ENCODE measurements at regions not wholly inside any gene's neighbourhood (a gene's known extent, or its start where the extent isn't known, plus 50 kb on each side); places are given as distances from the start of the nearest gene placed in this dataset.

GRCh38 chr9:16145196-16145950, 592.5 kb downstream of the CCDC171 start:
- H3K9ac ChIP-seq (ENCODE audit: low read length), result no peak overlapping the region
- no peaks in the 10 kb centered on the region for H4K20me1 ChIP-seq (ENCODE audit: insufficient read depth, low read depth, low read length)
- no peak overlapping the region for H3K4me2 ChIP-seq (ENCODE audit: low read depth, low read length, poor library complexity, severe bottlenecking)
- no peak for DNase-seq
- no peaks in the 10 kb centered on the region for H3K4me1 ChIP-seq (ENCODE audit: low read length)
- H3K4me3 ChIP-seq (ENCODE audit: low read length), result no peak overlapping the region
- H3K36me3 ChIP-seq (ENCODE audit: insufficient read depth, low read length), result no peaks in the 10 kb centered on the region
- no peaks in the 10 kb centered on the region for H3K9me2 ChIP-seq (replicated peaks; ENCODE audit: insufficient read depth, low read length)
- no peaks in the 10 kb centered on the region for H3K79me2 ChIP-seq (ENCODE audit: low read length)
- H2AFZ ChIP-seq (ENCODE audit: low read length), result no peak overlapping the region
- no peaks in the 10 kb centered on the region for H3K27me3 ChIP-seq (ENCODE audit: low read length)
- H3K27ac ChIP-seq (ENCODE audit: low read length), result no peak overlapping the region
- H3K9me3 ChIP-seq (ENCODE audit: low read length), result no peaks in the 10 kb centered on the region

GRCh38 chr9:16147726-16148125, 594.9 kb downstream of the CCDC171 start:
- H4K20me1 ChIP-seq (ENCODE audit: insufficient read depth, low read depth, low read length), result no peaks in the 10 kb centered on the region
- no peaks in the 10 kb centered on the region for H3K9me2 ChIP-seq (replicated peaks; ENCODE audit: insufficient read depth, low read length)
- H3K4me1 ChIP-seq (ENCODE audit: low read length), result no peaks in the 10 kb centered on the region
- no peak overlapping the region for H3K4me3 ChIP-seq (ENCODE audit: low read length)
- H3K36me3 ChIP-seq (ENCODE audit: insufficient read depth, low read length), result no peaks in the 10 kb centered on the region
- no peak overlapping the region for H3K4me2 ChIP-seq (ENCODE audit: low read depth, low read length, poor library complexity, severe bottlenecking)
- H3K9me3 ChIP-seq (ENCODE audit: low read length), result no peaks in the 10 kb centered on the region
- H3K79me2 ChIP-seq (ENCODE audit: low read length), result no peaks in the 10 kb centered on the region
- DNase-seq, result no peak
- H3K27me3 ChIP-seq (ENCODE audit: low read length), result no peaks in the 10 kb centered on the region
- H2AFZ ChIP-seq (ENCODE audit: low read length), result no peak overlapping the region
- no peak overlapping the region for H3K9ac ChIP-seq (ENCODE audit: low read length)
- no peak overlapping the region for H3K27ac ChIP-seq (ENCODE audit: low read length)

- Histone ChIP-seq H3K9me2 (replicated peaks; ENCODE audit: insufficient read depth, low read length) (no peaks in the 10 kb centered on the region), H4K20me1 (ENCODE audit: insufficient read depth, low read depth, low read length) (no peaks in the 10 kb centered on the region), H2AFZ (ENCODE audit: low read length) (no peak overlapping the region), H3K36me3 (ENCODE audit: insufficient read depth, low read length) (no peaks in the 10 kb centered on the region), H3K27ac (ENCODE audit: low read length) (no peak overlapping the region), H3K79me2 (ENCODE audit: low read length) (no peaks in the 10 kb centered on the region), H3K4me2 (ENCODE audit: low read depth, low read length, poor library complexity, severe bottlenecking) (no peak overlapping the region), H3K27me3 (ENCODE audit: low read length) (no peaks in the 10 kb centered on the region), H3K9me3 (ENCODE audit: low read length) (no peaks in the 10 kb centered on the region), H3K4me1 (ENCODE audit: low read length) (no peaks in the 10 kb centered on the region), H3K9ac (ENCODE audit: low read length) (no peak overlapping the region), H3K4me3 (ENCODE audit: low read length) (no peak overlapping the region)
- no peak for DNase-seq
Observed at GRCh38 chr9:16150501-16150900, 597.7 kb downstream of the CCDC171 start.

GRCh38 chr9:16150938-16151650, 598.3 kb downstream of the CCDC171 start:
- H3K4me3 ChIP-seq (ENCODE audit: low read length), result no peak overlapping the region
- no peaks in the 10 kb centered on the region for H3K9me2 ChIP-seq (replicated peaks; ENCODE audit: insufficient read depth, low read length)
- DNase-seq, result no peak
- H3K79me2 ChIP-seq (ENCODE audit: low read length), result no peaks in the 10 kb centered on the region
- H4K20me1 ChIP-seq (ENCODE audit: insufficient read depth, low read depth, low read length), result no peaks in the 10 kb centered on the region
- no peaks in the 10 kb centered on the region for H3K27me3 ChIP-seq (ENCODE audit: low read length)
- no peaks in the 10 kb centered on the region for H3K36me3 ChIP-seq (ENCODE audit: insufficient read depth, low read length)
- H3K27ac ChIP-seq (ENCODE audit: low read length), result no peak overlapping the region
- H3K4me2 ChIP-seq (ENCODE audit: low read depth, low read length, poor library complexity, severe bottlenecking), result no peak overlapping the region
- H3K9me3 ChIP-seq (ENCODE audit: low read length), result no peaks in the 10 kb centered on the region
- no peak overlapping the region for H2AFZ ChIP-seq (ENCODE audit: low read length)
- H3K4me1 ChIP-seq (ENCODE audit: low read length), result no peaks in the 10 kb centered on the region
- no peak overlapping the region for H3K9ac ChIP-seq (ENCODE audit: low read length)

GRCh38 chr9:16152276-16153101, 599.6 kb downstream of the CCDC171 start:
- Histone ChIP-seq H3K27ac (ENCODE audit: low read length) (no peak overlapping the region), H3K4me1 (ENCODE audit: low read length) (no peaks in the 10 kb centered on the region), H4K20me1 (ENCODE audit: insufficient read depth, low read depth, low read length) (no peaks in the 10 kb centered on the region), H3K27me3 (ENCODE audit: low read length) (no peaks in the 10 kb centered on the region), H3K9me2 (replicated peaks; ENCODE audit: insufficient read depth, low read length) (no peaks in the 10 kb centered on the region), H3K79me2 (ENCODE audit: low read length) (no peaks in the 10 kb centered on the region), H3K9ac (ENCODE audit: low read length) (no peak overlapping the region), H3K4me3 (ENCODE audit: low read length) (no peak overlapping the region), H3K4me2 (ENCODE audit: low read depth, low read length, poor library complexity, severe bottlenecking) (no peak overlapping the region), H3K36me3 (ENCODE audit: insufficient read depth, low read length) (no peaks in the 10 kb centered on the region), H2AFZ (ENCODE audit: low read length) (no peak overlapping the region), H3K9me3 (ENCODE audit: low read length) (no peaks in the 10 kb centered on the region)
- DNase-seq, result no peak

- H3K4me2 ChIP-seq (ENCODE audit: low read depth, low read length, poor library complexity, severe bottlenecking), result no peak overlapping the region
- H3K9me3 ChIP-seq (ENCODE audit: low read length), result no peaks in the 10 kb centered on the region
- H3K4me3 ChIP-seq (ENCODE audit: low read length), result no peak overlapping the region
- H3K4me1 ChIP-seq (ENCODE audit: low read length), result no peaks in the 10 kb centered on the region
- no peaks in the 10 kb centered on the region for H3K9me2 ChIP-seq (replicated peaks; ENCODE audit: insufficient read depth, low read length)
- H3K27ac ChIP-seq (ENCODE audit: low read length), result no peak overlapping the region
- H3K9ac ChIP-seq (ENCODE audit: low read length), result no peak overlapping the region
- H2AFZ ChIP-seq (ENCODE audit: low read length), result no peak overlapping the region
- no peaks in the 10 kb centered on the region for H3K79me2 ChIP-seq (ENCODE audit: low read length)
- no peak for DNase-seq
- no peaks in the 10 kb centered on the region for H4K20me1 ChIP-seq (ENCODE audit: insufficient read depth, low read depth, low read length)
- no peaks in the 10 kb centered on the region for H3K27me3 ChIP-seq (ENCODE audit: low read length)
- no peaks in the 10 kb centered on the region for H3K36me3 ChIP-seq (ENCODE audit: insufficient read depth, low read length)
Observed at GRCh38 chr9:16153221-16153620, 600.4 kb downstream of the CCDC171 start.

- H3K4me2 ChIP-seq (ENCODE audit: low read depth, low read length, poor library complexity, severe bottlenecking), result no peak overlapping the region
- no peaks in the 10 kb centered on the region for H3K4me1 ChIP-seq (ENCODE audit: low read length)
- no peak overlapping the region for H3K4me3 ChIP-seq (ENCODE audit: low read length)
- no peaks in the 10 kb centered on the region for H3K36me3 ChIP-seq (ENCODE audit: insufficient read depth, low read length)
- no peaks in the 10 kb centered on the region for H3K9me3 ChIP-seq (ENCODE audit: low read length)
- no peaks in the 10 kb centered on the region for H3K79me2 ChIP-seq (ENCODE audit: low read length)
- no peak overlapping the region for H3K27ac ChIP-seq (ENCODE audit: low read length)
- no peaks in the 10 kb centered on the region for H3K9me2 ChIP-seq (replicated peaks; ENCODE audit: insufficient read depth, low read length)
- no peaks in the 10 kb centered on the region for H4K20me1 ChIP-seq (ENCODE audit: insufficient read depth, low read depth, low read length)
- no peak for DNase-seq
- no peak overlapping the region for H2AFZ ChIP-seq (ENCODE audit: low read length)
- H3K9ac ChIP-seq (ENCODE audit: low read length), result no peak overlapping the region
- H3K27me3 ChIP-seq (ENCODE audit: low read length), result no peaks in the 10 kb centered on the region
Observed at GRCh38 chr9:16153741-16154140, 600.9 kb downstream of the CCDC171 start.

GRCh38 chr9:16154521-16155078, 601.8 kb downstream of the CCDC171 start:
- Histone ChIP-seq H3K79me2 (ENCODE audit: low read length) (no peaks in the 10 kb centered on the region), H3K27me3 (ENCODE audit: low read length) (no peaks in the 10 kb centered on the region), H2AFZ (ENCODE audit: low read length) (no peak overlapping the region), H3K4me1 (ENCODE audit: low read length) (no peaks in the 10 kb centered on the region), H3K36me3 (ENCODE audit: insufficient read depth, low read length) (no peaks in the 10 kb centered on the region), H3K9me2 (replicated peaks; ENCODE audit: insufficient read depth, low read length) (no peaks in the 10 kb centered on the region), H3K4me3 (ENCODE audit: low read length) (no peak overlapping the region), H3K9me3 (ENCODE audit: low read length) (no peaks in the 10 kb centered on the region), H3K27ac (ENCODE audit: low read length) (no peak overlapping the region), H3K9ac (ENCODE audit: low read length) (no peak overlapping the region), H4K20me1 (ENCODE audit: insufficient read depth, low read depth, low read length) (no peaks in the 10 kb centered on the region), H3K4me2 (ENCODE audit: low read depth, low read length, poor library complexity, severe bottlenecking) (no peak overlapping the region)
- DNase-seq, result peak; percentile 46

Measured in Karpas-422 (cell line).